Endothelial cell of umbilical vein (primary cell): ENCODE measurements at regions not wholly inside any gene's neighbourhood (a gene's known extent, or its start where the extent isn't known, plus 50 kb on each side); places are given as distances from the start of the nearest gene placed in this dataset.

Experiments used
- BruUV-seq: library from RNA; stranded (reverse); fragments of 400-500 nt; replicated peaks from 2 replicates; lab custom pipeline; 2021; lab: Mats Ljungman, UMichigan
- CTCF ChIA-PET: fragments of 300-600, 350-600 bp; sonication (Branson Sonifier 250); formaldehyde crosslinking; loops from one replicate; lab custom pipeline; 2021; ENCODE audit warnings: antibody characterized with exemption, inconsistent platforms; lab: Charles Lee
- POLR2A ChIA-PET: fragments of 300-600, 350-600 bp; sonication (Branson Sonifier 250); formaldehyde crosslinking; loops from one replicate; lab custom pipeline; 2021; ENCODE audit warnings: antibody characterized with exemption, inconsistent platforms; lab: Charles Lee
- DNase-seq: peaks from one replicate; pipeline ENCODE4 v3.0.0-alpha.2; 2011; ENCODE audit warnings: low read depth, low spot score
- FAIRE-seq: peaks from 2 replicates; lab custom pipeline; 2011; peaks lifted over from hg19 to GRCh38; lab: Jason Lieb, UNC
- H2AFZ ChIP-seq: 2 replicates; pipeline ENCODE4 v1.6.0; 2012; ENCODE audit warnings: low read depth, low read length, control low read depth, inconsistent platforms
- H3K27ac ChIP-seq: 2 replicates; pipeline ENCODE4 v1.5.1; 2011; ENCODE audit warnings: low read depth, mild to moderate bottlenecking, control low read depth, low read length, moderate library complexity; ENCODE audit not compliant: insufficient read depth
- H3K27me3 ChIP-seq, 2 experiments: 2 replicates each; pipeline versions ENCODE4 v1.6.0 to v1.6.1; 2011; ENCODE audit warnings: low read length in 2 of 2, mixed read lengths in 1 of 2; ENCODE audit not compliant: control insufficient read depth in 2 of 2, insufficient read depth in 2 of 2
- H3K36me3 ChIP-seq, 2 experiments: 2 replicates in 1 of 2; 3 replicates in 1 of 2; pipeline ENCODE4 v1.5.1; 2011; ENCODE audit warnings: low read length in 2 of 2, mild to moderate bottlenecking in 1 of 2, moderate library complexity in 1 of 2; ENCODE audit not compliant: control insufficient read depth in 2 of 2, insufficient read depth in 2 of 2; ENCODE audit errors: extremely low read depth in 1 of 2
- H3K4me1 ChIP-seq: 3 replicates; pipeline ENCODE4 v1.5.1; 2011; ENCODE audit warnings: mild to moderate bottlenecking, low read length; ENCODE audit not compliant: control insufficient read depth, insufficient read depth; ENCODE audit errors: extremely low read depth
- H3K4me2 ChIP-seq: 2 replicates; pipeline ENCODE4 v1.6.1; 2011; ENCODE audit warnings: low read length, control low read depth, mixed read lengths; ENCODE audit not compliant: insufficient read depth
- H3K4me3 ChIP-seq, 3 experiments: fragments of 200-600 bp in 1 of 3; sonication (generic), shearing (Covaris generic) in 1 of 3; replicated peaks in 1 of 3; 2 replicates each; pipeline ENCODE4 v1.5.1; 2011 to 2016; ENCODE audit warnings: control low read depth in 3 of 3, low read length in 3 of 3, mild to moderate bottlenecking in 2 of 3, inconsistent platforms in 1 of 3, low read depth in 1 of 3, moderate library complexity in 1 of 3; ENCODE audit not compliant: insufficient read depth in 1 of 3
- H3K79me2 ChIP-seq: 2 replicates; pipeline ENCODE4 v1.6.0; 2012; ENCODE audit warnings: low read length, inconsistent platforms; ENCODE audit not compliant: control insufficient read depth, insufficient read depth
- H3K9ac ChIP-seq: replicated peaks from 2 replicates; pipeline ENCODE3; 2011; ENCODE audit warnings: low read length, control low read depth; ENCODE audit not compliant: insufficient read depth; ENCODE audit errors: extremely low read depth
- H3K9me1 ChIP-seq: replicated peaks from 3 replicates; pipeline ENCODE4 v1.6.0; 2011; ENCODE audit warnings: mild to moderate bottlenecking, low read length; ENCODE audit not compliant: control insufficient read depth, insufficient read depth; ENCODE audit errors: extremely low read depth
- H3K9me3 ChIP-seq: replicated peaks from 2 replicates; pipeline ENCODE4 v1.5.1; 2012; ENCODE audit warnings: low read length, inconsistent platforms; ENCODE audit not compliant: control insufficient read depth, insufficient read depth
- H4K20me1 ChIP-seq: replicated peaks from 2 replicates; pipeline ENCODE3; 2011; ENCODE audit warnings: mild to moderate bottlenecking, low read length; ENCODE audit not compliant: control insufficient read depth, insufficient read depth; ENCODE audit errors: extremely low read depth
- EZH2 ChIP-seq: IDR thresholded peaks from 2 replicates; pipeline ENCODE4 v1.6.1; 2012; ENCODE audit warnings: borderline replicate concordance, low read depth, mild to moderate bottlenecking, moderate library complexity, low read length, inconsistent platforms; ENCODE audit not compliant: severe bottlenecking
- FOS ChIP-seq: IDR thresholded peaks from 2 replicates; pipeline ENCODE4 v1.6.1; 2011; ENCODE audit warnings: mild to moderate bottlenecking, low read length, moderate library complexity, borderline replicate concordance; ENCODE audit not compliant: insufficient read depth
- GATA2 ChIP-seq: IDR thresholded peaks from 2 replicates; pipeline ENCODE4 v1.7.0; 2011; ENCODE audit warnings: low read depth, mild to moderate bottlenecking, moderate library complexity, mixed read lengths, low read length; ENCODE audit not compliant: insufficient read length, insufficient read depth
- JUN ChIP-seq: IDR thresholded peaks from 2 replicates; pipeline ENCODE4 v1.6.1; 2011; ENCODE audit warnings: borderline replicate concordance, low read depth; ENCODE audit not compliant: insufficient read length, insufficient read depth
- MYC ChIP-seq: IDR thresholded peaks from one replicate; pipeline ENCODE4 v1.6.1; 2011; ENCODE audit warnings: mild to moderate bottlenecking, low read depth, low read length
- POLR2A ChIP-seq: IDR thresholded peaks from 2 replicates; pipeline ENCODE4 v1.6.1; 2012; ENCODE audit warnings: low read depth, mild to moderate bottlenecking, control low read depth, low read length
- POLR2AphosphoS5 ChIP-seq: IDR thresholded peaks from 2 replicates; pipeline ENCODE4 v1.6.1; 2012; ENCODE audit warnings: low read depth, mild to moderate bottlenecking, control low read depth, low read length, moderate library complexity; ENCODE audit not compliant: insufficient read depth
- dilution Hi-C: fragments of 300-500 bp; cut with MboI; formaldehyde crosslinking; loops from one replicate; pipeline ENCODE4 v1.15.0; 2019; ENCODE audit warnings: low sequenced_read_pairs; ENCODE audit not compliant: extremely low pct_ligation_motif_present
- intact Hi-C: fragments of 100-400 bp; cut with micrococcal nuclease; formaldehyde crosslinking; loops from one replicate; pipeline ENCODE4 v1.10.0; 2022
- TF ChIP-seq, protein P1 (sequence below), 2 donors: IDR thresholded peaks; 1 replicate in 1 of 2; 2 replicates in 1 of 2; pipeline ENCODE4 v1.5.1; 2011; ENCODE audit warnings: low read length in 2 of 2, mild to moderate bottlenecking in 2 of 2, moderate library complexity in 2 of 2, control low read depth in 1 of 2, inconsistent platforms in 1 of 2, low read depth in 1 of 2; ENCODE audit not compliant: insufficient read depth in 1 of 2; ENCODE audit errors: extremely low read depth in 1 of 2
- TF ChIP-seq, protein P2 (sequence below): IDR thresholded peaks from 2 replicates; pipeline ENCODE4 v1.6.1; 2011; ENCODE audit not compliant: insufficient read depth, insufficient read length

DNA sequence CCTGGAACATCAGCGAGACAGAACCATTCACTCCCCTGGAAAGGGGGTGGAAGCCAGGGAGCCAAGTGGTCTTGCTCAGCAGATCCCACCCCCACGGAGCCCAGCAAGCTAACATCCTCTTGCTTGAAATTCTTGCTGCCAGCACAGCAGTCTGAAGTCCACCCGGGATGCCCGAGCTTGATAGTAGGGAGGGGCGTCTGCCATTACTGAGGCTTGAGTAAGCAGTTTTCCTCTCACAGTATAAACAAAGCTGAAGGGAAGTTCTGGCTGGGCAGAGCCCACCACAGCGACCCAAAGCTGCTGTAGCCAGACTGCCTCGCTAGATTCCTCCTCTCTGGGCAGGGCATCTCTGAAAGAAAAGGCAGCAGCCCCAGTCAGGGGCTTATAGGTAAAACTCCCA is 764.8 kb upstream of the LUZP2 start:
- Histone ChIP-seq H3K4me2 (no peak overlapping the region), H3K27ac (no peak overlapping the region), H4K20me1 (no peaks in the 10 kb centered on the region), H3K79me2 (no peaks in the 10 kb centered on the region), H3K27me3 (no peaks in the 10 kb centered on the region), H3K4me3 (no peak overlapping the region), H3K9me1 (no peaks in the 10 kb centered on the region), H3K4me1 (no peaks in the 10 kb centered on the region), H3K9ac (no peak overlapping the region), H2AFZ (no peak overlapping the region), H3K36me3 (no peaks in the 10 kb centered on the region), H3K9me3 (no peaks in the 10 kb centered on the region)
- intact Hi-C loops (no loop called here), dilution Hi-C loops (no loop called here)
- FAIRE-seq = no peak
- DNase-seq = no peak
- TF ChIP-seq GATA2 (no peak), POLR2A (no peak), POLR2AphosphoS5 (no peak), EZH2 (no peak), FOS (no peak), MYC (no peak), JUN (no peak)
- TF ChIP-seq, protein P1, sequence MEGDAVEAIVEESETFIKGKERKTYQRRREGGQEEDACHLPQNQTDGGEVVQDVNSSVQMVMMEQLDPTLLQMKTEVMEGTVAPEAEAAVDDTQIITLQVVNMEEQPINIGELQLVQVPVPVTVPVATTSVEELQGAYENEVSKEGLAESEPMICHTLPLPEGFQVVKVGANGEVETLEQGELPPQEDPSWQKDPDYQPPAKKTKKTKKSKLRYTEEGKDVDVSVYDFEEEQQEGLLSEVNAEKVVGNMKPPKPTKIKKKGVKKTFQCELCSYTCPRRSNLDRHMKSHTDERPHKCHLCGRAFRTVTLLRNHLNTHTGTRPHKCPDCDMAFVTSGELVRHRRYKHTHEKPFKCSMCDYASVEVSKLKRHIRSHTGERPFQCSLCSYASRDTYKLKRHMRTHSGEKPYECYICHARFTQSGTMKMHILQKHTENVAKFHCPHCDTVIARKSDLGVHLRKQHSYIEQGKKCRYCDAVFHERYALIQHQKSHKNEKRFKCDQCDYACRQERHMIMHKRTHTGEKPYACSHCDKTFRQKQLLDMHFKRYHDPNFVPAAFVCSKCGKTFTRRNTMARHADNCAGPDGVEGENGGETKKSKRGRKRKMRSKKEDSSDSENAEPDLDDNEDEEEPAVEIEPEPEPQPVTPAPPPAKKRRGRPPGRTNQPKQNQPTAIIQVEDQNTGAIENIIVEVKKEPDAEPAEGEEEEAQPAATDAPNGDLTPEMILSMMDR (IDR thresholded peaks at IDR 0.05; ENCODE audit: extremely low read depth in 1 of 2, insufficient read depth in 1 of 2, low read depth in 1 of 2, low read length in 2 of 2) = no peak
- TF ChIP-seq, protein P2, sequence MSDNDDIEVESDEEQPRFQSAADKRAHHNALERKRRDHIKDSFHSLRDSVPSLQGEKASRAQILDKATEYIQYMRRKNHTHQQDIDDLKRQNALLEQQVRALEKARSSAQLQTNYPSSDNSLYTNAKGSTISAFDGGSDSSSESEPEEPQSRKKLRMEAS = no peak
- POLR2A ChIA-PET = no interaction called here
- no TSS peak for BruUV-seq
- CTCF ChIA-PET = no interaction called here
